B cell (primary cell): ENCODE measurements at regions not wholly inside any gene's neighbourhood (a gene's known extent, or its start where the extent isn't known, plus 50 kb on each side); places are given as distances from the start of the nearest gene placed in this dataset.

Experiments used
- CTCF ChIP-seq: fragments of 200-600 bp; IDR thresholded peaks from one replicate; pipeline ENCODE4 v1.8.0; 2022; ENCODE audit warnings: antibody characterized with exemption, mild to moderate bottlenecking
- EZH2 ChIP-seq: IDR thresholded peaks from 2 replicates; pipeline ENCODE4 v1.6.1; 2012; ENCODE audit warnings: borderline replicate concordance, low read depth, mild to moderate bottlenecking, moderate library complexity, low read length; ENCODE audit not compliant: insufficient read depth, poor library complexity, severe bottlenecking

DNA sequence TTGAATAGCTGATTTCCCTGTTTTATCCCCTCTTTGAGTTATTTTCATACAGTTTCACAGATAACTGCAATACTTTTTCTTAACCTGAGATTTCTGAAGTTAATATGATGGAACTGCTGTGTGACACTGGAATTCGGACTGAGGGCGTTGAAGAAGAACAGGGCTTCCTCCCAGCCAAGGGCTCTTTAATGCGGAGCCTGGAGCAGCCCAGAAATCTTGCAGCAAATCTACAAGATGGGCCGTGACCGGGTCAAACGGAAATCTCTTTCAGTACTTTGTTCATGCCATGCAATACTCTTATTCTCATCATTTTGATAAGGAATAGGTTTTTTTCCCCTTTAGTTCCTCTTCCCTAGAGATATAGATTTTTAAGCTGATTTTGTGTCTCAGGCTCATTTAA is 236.8 kb upstream of the IRX4 start:
- no peak for TF ChIP-seq CTCF
- no peak for TF ChIP-seq EZH2
